AG04450 (cell line): ENCODE measurements at regions not wholly inside any gene's neighbourhood (a gene's known extent, or its start where the extent isn't known, plus 50 kb on each side); places are given as distances from the start of the nearest gene placed in this dataset.
A peak's percentile ranks its signal among the peaks of the same experiment; 100 is the strongest.

Experiments used
- CTCF ChIA-PET: fragments of 300-600, 350-600 bp; formaldehyde crosslinking; extraction: SDS; loops from one replicate; lab custom pipeline; 2022; ENCODE audit warnings: antibody characterized with exemption, inconsistent platforms; lab: Charles Lee
- POLR2A ChIA-PET: fragments of 350-600 bp; formaldehyde crosslinking; extraction: SDS; loops from one replicate; lab custom pipeline; 2021; ENCODE audit warnings: antibody characterized with exemption, inconsistent platforms; lab: Yijun Ruan, JAX
- DNase-seq: peaks from one replicate; pipeline ENCODE4 v3.0.0-alpha.2; 2011; ENCODE audit warnings: low read depth, low spot score
- H3K27ac ChIP-seq: one replicate; pipeline ENCODE4 v1.5.1; 2012; ENCODE audit warnings: low read depth, low read length, control low read depth
- H3K27me3 ChIP-seq: one replicate; pipeline ENCODE4 v1.6.0; 2012; ENCODE audit warnings: low read length; ENCODE audit not compliant: control insufficient read depth, insufficient read depth
- H3K4me3 ChIP-seq: 2 replicates; pipeline ENCODE4 v1.5.1; 2011; ENCODE audit warnings: mild to moderate bottlenecking, low read depth, low read length, control low read depth
- H3K9me3 ChIP-seq: 2 replicates; pipeline ENCODE4 v1.5.1; 2012; ENCODE audit warnings: low read length; ENCODE audit not compliant: control insufficient read depth, insufficient read depth
- CTCF ChIP-seq: IDR thresholded peaks from 2 replicates; pipeline ENCODE4 v1.5.1; 2011; ENCODE audit warnings: low read depth, low read length, control low read depth, inconsistent platforms

- Histone ChIP-seq H3K27me3 (no peaks in the 10 kb centered on the region), H3K27ac (no peak overlapping the region), H3K4me3 (peak overlapping the region; percentile 51), H3K9me3 (no peaks in the 10 kb centered on the region)
- POLR2A ChIA-PET, result no interaction called here
- CTCF ChIA-PET, result interaction anchor here (0.5 to 1.5 kb wide), 9 partner anchors 11 to 1735 kb away, joined by 3 to 5 read pairs (median 4); no protein-coding TSS in a partner anchor
- TF ChIP-seq CTCF, result peak; percentile 79
- DNase-seq, result peak; percentile 51
These were observed 1467.4 kb downstream of the C4orf33 start for GRCh38 chr4:130563185-130563888.

DNA sequence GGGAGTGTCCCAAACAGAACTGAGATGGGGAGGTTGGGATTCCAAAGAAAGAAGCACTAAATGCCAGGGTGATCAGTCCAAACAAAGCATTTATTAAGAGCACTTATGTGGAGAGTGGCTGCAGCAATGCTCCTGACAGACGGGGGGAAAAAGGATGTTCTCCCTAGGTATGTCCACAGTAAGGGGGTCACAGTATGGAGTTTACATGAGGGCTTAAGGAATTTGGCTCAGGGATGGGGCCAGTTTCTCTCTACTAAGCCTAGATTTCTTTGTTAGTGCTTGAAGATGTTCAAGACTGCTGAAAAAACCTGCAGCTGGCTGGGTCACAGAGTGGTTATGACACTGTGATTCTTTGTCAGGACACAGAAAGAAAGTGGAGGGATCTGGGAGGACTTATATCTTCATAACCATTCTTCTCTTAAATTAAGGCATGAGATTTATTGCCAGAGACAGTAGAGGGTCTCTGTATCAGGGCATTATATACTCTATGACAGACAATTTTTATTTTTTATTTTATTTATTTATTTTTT, 1468.0 kb downstream of the C4orf33 start:
- POLR2A ChIA-PET, result no interaction called here

GRCh38 chr4:130568746-130569145, 1472.8 kb downstream of the C4orf33 start:
- Histone ChIP-seq H3K27ac (no peak overlapping the region), H3K9me3 (no peaks in the 10 kb centered on the region), H3K4me3 (no peak overlapping the region), H3K27me3 (no peaks in the 10 kb centered on the region)
- ChIA-PET POLR2A (no interaction called here), CTCF (no interaction called here)
- TF ChIP-seq CTCF, result no peak
- DNase-seq, result no peak

More for the DNA sequence above, 1468.0 kb downstream of the C4orf33 start:
- H3K4me3 ChIP-seq, result peak overlapping the region; percentile 51
- no peak for DNase-seq
- CTCF ChIA-PET, result interaction anchor here (0.5 to 1.1 kb wide), 4 partner anchors 11 to 550 kb away, joined by 3 to 4 read pairs (median 4); no protein-coding TSS in a partner anchor
- H3K27ac ChIP-seq, result no peak overlapping the region
- H3K9me3 ChIP-seq, result no peaks in the 10 kb centered on the region
- H3K27me3 ChIP-seq, result no peaks in the 10 kb centered on the region
- TF ChIP-seq CTCF, result no peak

- ChIA-PET CTCF (interaction anchor here (0.7 kb wide), 1 partner anchor 179 kb away, joined by 4 read pairs; no protein-coding TSS in a partner anchor), POLR2A (no interaction called here)
- DNase-seq, result no peak
- no peaks in the 10 kb centered on the region for H3K27me3 ChIP-seq
- no peak overlapping the region for H3K27ac ChIP-seq
- TF ChIP-seq CTCF, result no peak
- H3K4me3 ChIP-seq, result no peak overlapping the region
- H3K9me3 ChIP-seq, result no peaks in the 10 kb centered on the region
These were observed 1477.8 kb downstream of the C4orf33 start for GRCh38 chr4:130573742-130574141.

DNA sequence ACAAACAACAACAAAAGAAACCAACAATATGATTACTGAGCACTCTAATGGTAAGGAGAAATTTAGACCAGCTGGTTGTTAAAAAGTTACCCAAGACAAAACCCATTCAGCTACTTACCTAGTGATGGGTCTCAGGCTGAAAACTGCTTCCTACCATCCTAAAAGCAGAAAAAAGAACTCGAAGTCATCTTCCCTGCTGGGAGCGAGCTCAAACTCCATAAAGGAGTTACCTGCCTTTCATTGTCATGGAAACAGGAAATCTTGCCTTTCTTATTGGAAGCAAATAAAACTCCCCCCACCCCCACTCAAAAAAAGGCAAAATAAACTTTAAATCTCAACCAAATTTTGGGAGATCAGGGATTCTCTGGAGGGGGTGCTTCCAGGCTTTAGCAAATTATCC, 1478.3 kb downstream of the C4orf33 start:
- Histone ChIP-seq H3K27me3 (no peaks in the 10 kb centered on the region), H3K27ac (no peak overlapping the region), H3K4me3 (no peak overlapping the region), H3K9me3 (no peaks in the 10 kb centered on the region)
- no peak for DNase-seq
- ChIA-PET CTCF (interaction anchor here (0.7 kb wide), 1 partner anchor 180 kb away, joined by 4 read pairs; no protein-coding TSS in a partner anchor), POLR2A (no interaction called here)
- no peak for TF ChIP-seq CTCF
